Ovary (tissue), 3 donors: ENCODE measurements at regions not wholly inside any gene's neighbourhood (a gene's known extent, or its start where the extent isn't known, plus 50 kb on each side); places are given as distances from the start of the nearest gene placed in this dataset.

Experiments used
- CTCF ChIP-seq, 3 donors: fragments of 450-650 bp in 2 of 3; fragments of 200-600 bp in 1 of 3; IDR thresholded peaks; one replicate each; pipeline versions ENCODE4 v1.5.1 to v1.8.0; 2016 to 2022; ENCODE audit warnings: antibody characterized with exemption in 3 of 3, mild to moderate bottlenecking in 1 of 3
- EP300 ChIP-seq: sonication (generic); formaldehyde crosslinking; IDR thresholded peaks from one replicate; pipeline ENCODE4 v1.6.1; 2017; ENCODE audit warnings: antibody characterized with exemption
- donor health status: DM: no; HTN: no; CAD: no.

DNA sequence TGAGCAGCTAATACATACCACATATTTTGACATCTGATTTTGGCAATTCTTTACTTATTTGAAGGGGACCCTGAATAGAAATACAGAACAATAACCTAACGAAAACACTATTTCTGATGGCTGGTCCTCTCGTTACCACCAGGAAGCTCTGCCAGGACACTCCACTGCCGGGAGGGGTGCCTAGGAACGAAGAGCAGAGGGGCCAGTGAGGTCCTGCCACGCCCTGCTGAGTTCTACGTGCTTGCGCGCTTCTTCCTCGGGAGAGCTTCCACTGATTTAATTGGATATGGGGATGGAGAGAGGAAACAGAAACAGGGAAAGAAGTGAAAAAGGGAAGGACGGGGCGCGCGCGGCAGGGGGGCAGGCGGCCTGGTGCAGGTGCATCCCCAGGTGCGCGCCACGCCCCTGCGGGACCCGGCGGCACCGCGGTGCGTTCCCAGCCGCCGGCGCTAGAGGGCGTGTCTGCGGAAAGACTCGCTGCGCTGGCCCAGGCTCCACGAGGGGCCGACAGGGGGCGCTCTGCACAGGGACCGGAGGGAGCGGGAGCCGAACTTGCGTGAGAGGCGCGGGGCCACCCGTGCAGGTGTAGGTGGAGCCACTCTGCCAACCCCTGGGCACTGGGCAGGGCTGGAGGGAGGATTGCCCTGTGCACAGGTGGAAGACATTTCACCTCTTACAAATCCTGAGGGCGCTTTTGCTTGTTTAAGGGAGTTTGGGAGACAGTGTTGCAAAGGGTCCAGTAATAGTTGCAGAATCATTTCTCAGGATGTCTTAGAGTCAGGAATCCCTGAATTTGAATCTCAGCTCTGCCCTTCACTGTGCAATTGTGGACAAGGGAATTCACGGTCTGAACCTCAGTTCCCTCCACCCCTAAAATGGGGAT, 986.3 kb upstream of the TMEM132C start:
- TF ChIP-seq CTCF (IDR thresholded peaks at IDR 0.05) (peak in 1 of 3 donors; percentile 19), EP300 (no peak)
